ENCODE measurements at regions not wholly inside any gene's neighbourhood (a gene's known extent, or its start where the extent isn't known, plus 50 kb on each side); places are given as distances from the start of the nearest gene placed in this dataset.

- H3K27me3 ChIP-seq: no peaks in the 10 kb centered on the region
- H3K4me3 ChIP-seq (ENCODE audit: low read depth, low read length): no peak overlapping the region
- H3K9me3 ChIP-seq: no peaks in the 10 kb centered on the region
- no peak for TF ChIP-seq CTCF (IDR thresholded peaks at IDR 0.05; ENCODE audit: low read depth, low read length)
- no peaks in the 10 kb centered on the region for H3K36me3 ChIP-seq
- H3K4me1 ChIP-seq: no peaks in the 10 kb centered on the region
- no peak for DNase-seq
Measured at GRCh38 chr4:33090910-33091309, 2370.7 kb downstream of the PCDH7 start.

GRCh38 chr4:33091961-33092360 lies 2371.8 kb downstream of the PCDH7 start:
- H3K4me1 ChIP-seq: no peaks in the 10 kb centered on the region
- H3K36me3 ChIP-seq: no peaks in the 10 kb centered on the region
- no peak overlapping the region for H3K4me3 ChIP-seq (ENCODE audit: low read depth, low read length)
- TF ChIP-seq CTCF (IDR thresholded peaks at IDR 0.05; ENCODE audit: low read depth, low read length): no peak
- H3K27me3 ChIP-seq: no peaks in the 10 kb centered on the region
- no peaks in the 10 kb centered on the region for H3K9me3 ChIP-seq
- DNase-seq: no peak

- TF ChIP-seq CTCF (IDR thresholded peaks at IDR 0.05; ENCODE audit: low read depth, low read length): no peak
- no peaks in the 10 kb centered on the region for H3K27me3 ChIP-seq
- no peaks in the 10 kb centered on the region for H3K36me3 ChIP-seq
- no peak for DNase-seq
- H3K9me3 ChIP-seq: no peaks in the 10 kb centered on the region
- H3K4me1 ChIP-seq: no peaks in the 10 kb centered on the region
- no peak overlapping the region for H3K4me3 ChIP-seq (ENCODE audit: low read depth, low read length)
Measured at GRCh38 chr4:33104273-33104672, 2384.1 kb downstream of the PCDH7 start.

- no peaks in the 10 kb centered on the region for H3K4me1 ChIP-seq
- H3K4me3 ChIP-seq (ENCODE audit: low read depth, low read length): no peak overlapping the region
- H3K27me3 ChIP-seq: no peaks in the 10 kb centered on the region
- TF ChIP-seq CTCF (IDR thresholded peaks at IDR 0.05; ENCODE audit: low read depth, low read length): no peak
- no peaks in the 10 kb centered on the region for H3K9me3 ChIP-seq
- no peaks in the 10 kb centered on the region for H3K36me3 ChIP-seq
- no peak for DNase-seq
Measured at GRCh38 chr4:33107814-33108213, 2387.6 kb downstream of the PCDH7 start.

GRCh38 chr4:33111117-33111516 lies 2390.9 kb downstream of the PCDH7 start:
- Histone ChIP-seq H3K4me3 (ENCODE audit: low read depth, low read length) (no peak overlapping the region), H3K4me1 (no peaks in the 10 kb centered on the region), H3K36me3 (no peaks in the 10 kb centered on the region), H3K27me3 (no peaks in the 10 kb centered on the region), H3K9me3 (no peaks in the 10 kb centered on the region)
- no peak for TF ChIP-seq CTCF (IDR thresholded peaks at IDR 0.05; ENCODE audit: low read depth, low read length)
- DNase-seq: no peak

- no peak for TF ChIP-seq CTCF (IDR thresholded peaks at IDR 0.05; ENCODE audit: low read depth, low read length)
- Histone ChIP-seq H3K4me1 (no peaks in the 10 kb centered on the region), H3K36me3 (no peaks in the 10 kb centered on the region), H3K4me3 (ENCODE audit: low read depth, low read length) (no peak overlapping the region), H3K9me3 (no peaks in the 10 kb centered on the region), H3K27me3 (no peaks in the 10 kb centered on the region)
- DNase-seq: no peak
Measured at GRCh38 chr4:33116871-33117270, 2396.7 kb downstream of the PCDH7 start.

Data from BE2C (cell line).